ENCODE measurements at regions not wholly inside any gene's neighbourhood (a gene's known extent, or its start where the extent isn't known, plus 50 kb on each side); places are given as distances from the start of the nearest gene placed in this dataset.
"Not testable (repeated sequence)": the region's sequence is repeated elsewhere in the genome, so short reads cannot be mapped to it uniquely, and the experiment has no call there.

GRCh38 chr16:85202631-85203461, 90.6 kb upstream of the CIBAR2 start:
- no peak for DNase-seq (ENCODE audit: low read depth in 2 of 2)

DNA sequence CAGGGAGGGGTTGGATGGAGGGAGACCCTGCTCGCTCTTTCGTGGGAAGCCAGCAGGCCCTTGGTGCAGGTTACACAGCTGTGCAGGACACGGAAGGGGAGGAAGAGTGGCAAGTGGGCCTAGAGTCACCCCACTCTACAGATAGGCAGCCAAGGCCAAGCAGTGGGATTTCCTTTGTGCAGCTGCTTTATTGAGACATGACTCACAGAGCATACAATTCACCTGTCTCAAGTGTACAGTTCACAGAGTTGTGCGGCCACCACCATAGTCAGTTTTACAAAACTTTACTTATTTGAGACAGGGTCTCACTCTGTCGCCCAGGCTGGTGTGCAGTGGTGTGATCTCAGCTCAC, 91.2 kb upstream of the CIBAR2 start:
- no peak for DNase-seq (ENCODE audit: low read depth in 2 of 2)

GRCh38 chr16:85204242-85205010, 92.2 kb upstream of the CIBAR2 start:
- no peak for DNase-seq (ENCODE audit: low read depth in 2 of 2)

DNA sequence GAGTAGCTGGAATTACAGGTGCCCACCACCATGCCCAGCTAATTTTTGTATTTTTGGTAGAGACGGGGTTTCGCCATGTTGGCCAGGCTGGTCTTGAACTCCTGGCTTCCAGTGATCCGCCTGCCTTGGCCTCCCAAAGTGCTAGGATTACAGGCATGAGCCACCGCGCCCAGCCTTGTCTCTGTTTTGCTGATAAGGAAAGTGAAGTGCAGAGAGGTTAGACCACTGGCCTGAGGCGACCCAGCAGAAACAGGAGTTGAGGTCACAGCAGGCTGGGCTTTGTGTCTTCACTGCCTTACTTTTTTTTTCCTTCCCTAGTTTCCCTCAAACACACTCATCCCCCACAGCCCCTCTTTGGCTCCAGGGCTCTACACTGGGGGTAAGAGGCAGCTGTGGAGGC, 93.0 kb upstream of the CIBAR2 start:
- not testable (repeated sequence) for DNase-seq (ENCODE audit: low read depth in 2 of 2)

- DNase-seq (ENCODE audit: low read depth in 2 of 2) = no peak
Measured at GRCh38 chr16:85205747-85206471, 93.6 kb upstream of the CIBAR2 start.

GRCh38 chr16:85206472-85207356, 94.4 kb upstream of the CIBAR2 start:
- DNase-seq (ENCODE audit: low read depth in 2 of 2) = no peak

DNA sequence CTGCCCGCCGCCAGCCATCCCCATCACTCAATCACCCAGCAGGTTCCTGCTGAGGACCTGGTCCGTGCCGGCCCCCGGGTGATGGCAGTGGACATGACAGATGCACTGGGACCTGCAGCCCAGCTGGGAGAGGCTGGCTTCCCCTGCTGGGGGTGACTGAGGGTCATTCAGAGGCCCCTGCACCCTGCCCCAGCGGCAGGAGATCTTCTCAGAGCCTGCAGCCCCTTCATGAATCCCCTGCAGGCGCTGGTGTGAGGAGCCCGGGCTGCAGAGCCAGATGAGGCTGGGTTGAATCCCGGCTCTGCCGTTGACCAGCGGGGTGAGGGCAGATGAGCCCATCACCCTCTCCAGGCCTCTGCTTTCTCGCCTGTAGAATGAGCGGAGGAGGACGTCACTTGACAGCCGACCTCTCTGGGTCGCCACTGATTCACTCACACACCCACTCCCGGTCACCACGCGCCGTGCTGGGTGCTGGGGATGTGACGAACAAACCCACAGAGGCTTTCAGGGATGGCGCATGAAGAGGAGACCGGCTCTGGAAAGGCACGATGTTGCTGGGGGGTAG, 95.2 kb upstream of the CIBAR2 start:
- no peak for DNase-seq (ENCODE audit: low read depth in 2 of 2)

DNA sequence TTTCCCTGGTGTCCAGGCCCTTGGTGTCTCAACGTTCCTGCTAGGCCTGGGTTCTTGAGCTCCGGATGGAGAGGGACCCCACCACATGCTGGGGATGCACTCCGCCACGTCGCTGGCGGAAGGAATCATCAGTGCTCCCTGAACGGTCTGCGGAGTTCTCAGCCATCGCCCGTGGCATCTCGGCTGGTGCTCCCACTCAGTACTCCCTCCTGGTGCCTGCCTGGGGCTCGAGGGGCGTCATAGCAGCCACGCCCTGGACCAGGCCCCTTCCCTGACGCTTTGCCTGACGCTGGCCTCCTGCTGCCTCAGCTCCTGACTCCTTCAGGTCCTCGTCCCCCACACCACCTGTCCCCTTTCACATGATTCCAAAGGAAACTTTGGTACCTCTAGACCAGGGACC, 95.9 kb upstream of the CIBAR2 start:
- no peak for DNase-seq (ENCODE audit: low read depth in 2 of 2)

DNA sequence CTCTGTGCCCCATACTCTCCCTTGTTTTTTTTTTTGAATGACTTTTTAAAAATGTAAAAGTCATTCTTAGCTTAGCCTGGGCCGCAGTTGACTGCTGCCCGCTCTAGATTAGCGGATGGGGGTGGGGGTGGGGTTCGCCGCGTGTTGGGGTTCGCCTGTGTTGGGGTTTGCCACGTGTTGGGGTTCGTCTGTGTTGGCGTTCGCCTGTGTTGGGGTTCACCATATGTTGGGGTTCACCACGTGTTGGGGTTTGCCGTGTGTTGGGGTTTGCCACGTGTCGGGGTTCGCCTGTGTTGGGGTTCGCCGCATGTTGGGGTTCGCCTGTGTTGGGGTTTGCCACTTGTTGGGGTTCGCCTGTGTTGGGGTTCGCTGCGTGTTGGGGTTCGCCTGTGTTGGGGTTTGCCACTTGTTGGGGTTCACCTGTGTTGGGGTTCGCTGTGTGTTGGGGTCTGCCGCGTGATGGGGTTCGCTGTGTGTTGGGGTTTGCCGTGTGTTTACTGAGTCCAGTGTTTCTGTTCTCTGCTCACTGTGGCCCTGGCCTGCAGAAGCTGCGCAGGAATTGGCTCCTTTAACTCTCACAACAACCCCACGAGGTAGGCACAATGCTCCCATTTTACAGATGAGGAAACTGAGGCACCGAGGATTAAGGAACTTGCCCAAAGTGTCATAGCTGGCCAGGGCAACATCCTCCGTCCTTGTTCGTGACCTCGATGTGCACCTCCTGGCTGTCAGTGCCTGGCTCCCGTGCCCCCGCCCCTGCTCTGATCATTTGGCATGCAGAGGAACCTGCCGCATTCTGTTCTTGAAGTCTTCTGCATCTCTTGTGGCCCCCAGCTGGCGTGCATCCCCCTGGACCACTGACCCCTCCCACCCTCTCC, 96.6 kb upstream of the CIBAR2 start:
- DNase-seq (ENCODE audit: low read depth in 2 of 2) = no peak

DNA sequence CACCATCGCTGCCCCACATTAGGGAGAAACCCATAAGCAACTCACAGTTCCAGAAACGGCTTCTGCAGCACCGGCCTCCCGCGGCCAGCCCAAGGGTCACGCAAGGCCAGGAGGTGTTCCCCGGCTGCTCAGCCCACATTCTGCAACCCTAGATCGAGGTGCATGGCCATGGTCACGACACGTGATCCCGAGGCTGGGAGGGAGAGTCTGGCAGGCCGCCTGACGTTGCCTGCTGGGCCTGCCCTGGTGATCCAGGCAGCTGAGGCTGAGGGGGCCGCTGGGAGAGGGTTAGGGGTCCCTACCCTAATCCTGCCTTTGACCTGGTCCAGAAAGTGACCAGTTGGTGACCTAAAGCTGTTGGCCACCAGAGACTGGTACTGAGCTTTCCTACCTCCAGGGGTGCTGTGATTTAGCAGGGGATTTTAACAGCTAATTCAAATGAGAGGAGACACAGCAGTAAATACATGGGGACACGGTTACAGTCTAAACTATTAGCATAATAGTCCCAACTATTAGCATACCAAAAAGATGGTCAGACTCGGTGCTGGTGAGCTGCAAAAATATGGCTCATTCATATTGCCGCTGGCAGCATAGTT, 97.4 kb upstream of the CIBAR2 start:
- DNase-seq (ENCODE audit: low read depth in 2 of 2) = no peak

DNA sequence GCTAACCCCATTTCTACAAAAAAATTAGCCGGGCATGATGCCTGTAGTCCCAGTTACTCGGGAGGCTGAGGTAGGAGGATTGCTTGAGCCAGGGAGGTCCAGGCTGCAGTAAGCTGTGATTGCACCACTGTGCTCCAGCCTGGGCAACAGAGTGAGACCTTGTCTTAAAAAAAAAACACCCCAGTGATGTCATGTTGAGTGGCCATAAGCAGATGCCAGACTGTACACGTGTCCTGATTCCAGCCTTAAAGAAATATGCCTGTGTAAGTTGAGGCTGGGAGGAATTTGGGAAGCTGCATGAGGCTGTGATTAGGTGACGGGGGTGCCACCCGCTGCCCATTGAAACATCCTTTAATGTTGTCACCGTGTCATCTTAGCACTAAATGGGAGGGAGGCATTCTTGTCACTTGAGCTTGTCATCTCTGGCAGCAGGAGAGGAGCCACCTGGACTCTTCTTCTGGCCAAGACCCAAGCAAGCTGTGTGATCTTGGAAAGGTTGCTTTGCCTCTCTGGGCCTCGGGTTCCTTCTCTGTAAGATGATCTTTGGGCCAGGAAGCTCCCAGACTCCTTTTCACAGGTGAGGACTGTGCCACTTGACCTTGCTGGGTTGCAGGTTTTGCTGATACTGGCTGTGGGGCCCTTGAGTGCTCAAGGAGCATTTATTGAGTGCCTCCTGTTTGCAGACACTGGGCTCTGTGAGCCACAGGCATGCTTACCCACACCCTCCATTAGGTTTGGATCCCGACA, 98.3 kb upstream of the CIBAR2 start:
- no peak for DNase-seq (ENCODE audit: low read depth in 2 of 2)

DNA sequence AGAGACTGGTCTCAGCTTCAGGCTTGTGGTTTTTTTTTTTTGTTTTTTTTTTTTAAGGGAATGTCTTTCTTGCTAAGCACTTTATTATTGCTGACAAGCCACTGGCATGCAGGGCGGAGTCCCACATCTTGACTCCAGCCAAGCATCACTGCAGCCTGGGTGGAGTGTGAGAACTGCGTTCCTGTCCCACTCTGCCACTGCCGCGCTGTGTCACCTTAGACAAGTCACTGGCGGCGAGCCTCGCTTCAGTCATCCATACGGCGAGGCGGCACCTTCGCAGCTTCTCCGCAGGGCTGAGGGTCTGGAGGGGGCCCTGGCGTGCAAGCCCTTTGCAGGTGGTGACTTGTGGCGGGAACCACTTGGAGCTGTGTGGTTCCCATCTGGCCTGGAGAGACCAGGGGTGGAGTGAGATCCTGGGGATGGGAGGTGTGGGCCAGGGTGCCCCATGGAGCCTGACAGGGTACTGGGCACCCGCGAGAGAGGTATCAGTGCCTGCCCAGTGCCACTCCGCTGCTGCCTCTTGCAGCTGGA, 99.1 kb upstream of the CIBAR2 start:
- DNase-seq (ENCODE audit: low read depth in 2 of 2) = no peak

DNA sequence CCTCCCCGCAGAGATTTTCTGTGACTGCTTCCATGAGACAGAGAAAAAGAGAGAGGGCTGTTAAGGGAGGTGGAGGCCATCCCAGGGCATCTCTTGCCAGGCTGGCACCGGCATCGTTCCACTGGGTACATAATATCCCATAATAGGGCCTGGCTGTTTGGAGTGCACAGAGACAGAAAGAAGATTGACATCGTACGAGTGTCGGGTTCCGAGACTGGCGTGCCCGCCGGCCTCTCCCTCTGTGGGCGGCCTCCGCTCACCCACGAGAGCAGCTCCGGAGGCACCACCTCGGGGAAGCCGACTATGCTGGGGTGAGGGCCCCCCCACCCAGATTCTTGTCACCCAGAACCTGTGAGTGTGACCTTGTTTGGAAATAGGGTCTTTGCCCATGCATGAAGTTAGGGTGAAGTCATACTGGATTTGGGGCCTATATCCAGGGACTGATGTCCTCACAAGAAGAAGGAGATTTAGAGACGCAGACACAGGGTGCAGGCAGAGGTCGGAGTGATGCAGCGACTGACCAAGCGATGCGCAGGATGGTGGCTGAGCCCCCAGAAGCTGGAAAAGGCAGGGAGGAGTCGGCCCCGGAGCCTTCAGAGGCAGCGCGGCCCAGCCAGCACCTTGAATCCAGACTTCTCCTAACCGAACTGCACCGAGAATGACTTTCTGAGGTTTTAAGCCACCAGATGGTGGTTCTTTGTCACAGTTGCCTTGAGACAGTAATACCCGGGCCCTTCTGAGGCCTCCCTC, 101.8 kb upstream of the CIBAR2 start:
- no peak for DNase-seq (ENCODE audit: low read depth in 2 of 2)

GRCh38 chr16:85215478-85216118, 103.3 kb upstream of the CIBAR2 start:
- DNase-seq (ENCODE audit: low read depth in 2 of 2) = no peak

DNA sequence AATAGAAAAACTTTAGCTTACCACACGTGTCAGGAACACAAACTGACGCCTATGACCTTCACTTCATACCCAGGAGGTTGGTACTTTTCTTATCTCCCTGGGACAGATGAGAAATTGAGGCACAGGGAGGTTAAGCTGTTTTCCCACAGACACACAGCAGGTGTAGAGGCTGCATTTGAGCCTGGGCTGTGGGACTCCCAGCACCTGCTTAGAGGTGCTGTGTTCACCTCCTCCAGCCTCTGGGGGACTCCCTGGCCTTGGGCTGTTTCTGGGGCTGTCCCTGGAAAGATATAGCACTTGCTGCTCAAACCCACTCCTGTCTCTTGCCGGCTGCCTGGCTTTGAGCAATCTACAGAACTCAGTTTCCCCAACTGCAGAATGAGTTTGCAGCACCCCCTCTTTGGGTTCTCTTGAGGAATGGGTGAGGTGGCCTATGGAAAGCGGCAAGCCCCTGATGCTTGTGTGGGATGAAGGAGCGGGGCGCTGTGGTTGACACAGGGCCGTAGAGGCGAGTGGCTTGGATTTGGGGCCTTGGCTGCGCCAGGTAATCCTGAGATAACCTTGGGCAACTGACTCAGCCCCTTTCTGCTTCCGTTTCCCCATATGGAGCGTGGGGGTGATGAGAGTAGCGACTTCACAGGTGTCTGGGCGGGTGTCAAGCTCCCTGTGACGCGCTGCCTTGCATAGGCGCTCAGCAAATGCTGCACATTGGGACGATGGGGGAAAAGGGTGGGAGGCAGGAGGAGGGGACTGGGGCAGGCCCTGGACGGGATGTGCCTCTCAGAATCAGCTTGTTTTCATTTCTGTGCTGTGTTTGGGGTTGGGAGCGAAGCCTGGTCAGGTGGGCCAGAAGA, 104.5 kb upstream of the CIBAR2 start:
- DNase-seq (ENCODE audit: low read depth in 2 of 2) = no peak

DNA sequence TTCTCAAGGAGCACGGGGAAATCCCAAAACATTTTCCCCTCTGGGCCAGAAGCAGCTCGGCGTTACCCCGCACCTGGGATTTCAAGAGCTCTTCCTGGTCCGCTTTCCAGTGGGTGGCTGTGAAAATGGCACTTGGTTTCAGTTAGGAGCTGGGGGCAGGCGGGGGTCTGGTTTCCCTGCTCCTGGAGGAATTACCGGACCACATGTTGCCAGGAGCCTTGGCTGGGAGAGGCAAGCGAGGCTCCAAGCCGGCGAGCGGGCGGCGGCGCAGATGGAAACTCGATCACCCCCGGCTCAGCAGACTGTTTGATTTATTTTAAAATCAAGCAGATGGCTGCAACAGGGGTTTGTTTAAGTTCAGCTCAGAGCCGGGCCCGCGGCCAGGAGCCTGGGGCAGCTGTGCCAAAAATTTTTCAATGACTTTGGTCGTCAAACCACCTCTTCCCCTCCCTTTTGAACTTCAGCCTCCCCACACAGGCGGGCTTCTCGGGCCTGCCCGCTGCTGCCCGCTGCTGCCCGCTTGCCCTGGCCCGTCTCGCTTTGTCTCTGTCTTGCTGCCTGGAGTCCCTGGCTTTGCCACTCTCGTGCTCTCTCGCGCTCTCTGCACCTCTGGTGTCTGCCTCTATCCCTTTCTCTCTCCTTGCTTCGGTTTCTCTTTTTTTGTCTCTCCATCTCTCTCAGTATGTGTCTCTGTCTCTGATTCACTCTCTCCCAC, 108.0 kb upstream of the CIBAR2 start:
- DNase-seq (ENCODE audit: low read depth in 2 of 2) = no peak
